GM18505 (cell line): ENCODE measurements at regions not wholly inside any gene's neighbourhood (a gene's known extent, or its start where the extent isn't known, plus 50 kb on each side); places are given as distances from the start of the nearest gene placed in this dataset.

Experiments
- ATAC-seq: cut with Tn5 transposase; IDR thresholded peaks from one replicate; pipeline ENCODE4 v1.9.1; 2021; ENCODE audit not compliant: unreplicated experiment
- POLR2A ChIP-seq: IDR thresholded peaks from 4 replicates; pipeline ENCODE4 v1.6.1; 2011; ENCODE audit warnings: borderline replicate concordance; ENCODE audit not compliant: insufficient read depth, insufficient read length; ENCODE audit errors: extremely low read depth

DNA sequence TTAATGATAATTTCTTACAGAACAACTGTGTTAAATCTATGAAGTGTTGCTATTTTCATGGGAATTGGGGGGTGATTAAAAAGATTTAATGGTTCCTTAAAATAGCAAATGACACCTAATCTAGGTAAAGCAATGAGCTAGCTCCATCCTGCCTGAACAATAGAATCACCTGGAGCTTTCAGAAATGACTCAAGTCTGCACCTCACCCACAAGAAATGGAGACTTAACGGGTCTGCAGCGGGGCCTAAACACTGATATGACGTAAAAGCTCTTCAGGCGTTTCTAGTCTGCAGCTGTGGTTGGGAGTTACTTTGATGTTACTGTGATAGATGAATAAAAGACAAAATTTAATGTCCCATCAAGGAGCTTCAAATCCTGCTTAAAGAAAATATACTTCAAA is 328.2 kb downstream of the RND3 start:
- no peak for ATAC-seq
- TF ChIP-seq POLR2A: no peak

- ATAC-seq: no peak
Measured at GRCh38 chr2:150156876-150157275, 330.6 kb downstream of the RND3 start.

DNA sequence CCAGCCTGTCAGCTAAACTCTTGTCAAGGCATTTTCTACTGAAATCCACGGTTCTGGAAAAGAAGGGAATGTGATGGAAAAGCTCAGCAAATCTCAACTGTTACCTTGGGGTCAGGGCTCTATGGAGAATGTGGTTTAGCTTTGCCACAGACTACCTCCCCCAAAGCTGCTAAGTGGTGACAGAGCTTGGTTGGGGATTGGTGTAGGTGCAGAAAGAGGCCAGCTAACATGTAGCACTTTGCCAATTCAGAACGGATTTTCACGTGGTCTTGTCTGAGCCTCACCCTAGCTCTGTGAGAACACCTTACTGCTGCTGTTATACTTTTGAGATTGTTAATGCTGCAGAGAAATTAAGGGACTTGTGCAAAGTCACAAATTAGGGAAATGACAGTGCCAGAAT is 331.1 kb downstream of the RND3 start:
- ATAC-seq: no peak
- no peak for TF ChIP-seq POLR2A

More at GRCh38 chr2:150156876-150157275, 330.6 kb downstream of the RND3 start:
- TF ChIP-seq POLR2A: no peak

- ATAC-seq: no peak
- TF ChIP-seq POLR2A: no peak
Measured at GRCh38 chr2:150154308-150154797, 333.1 kb downstream of the RND3 start.

- no peak for TF ChIP-seq POLR2A
- ATAC-seq: no peak
Measured at GRCh38 chr2:150153646-150154307, 333.7 kb downstream of the RND3 start.

GRCh38 chr2:150152230-150152629 is 335.2 kb downstream of the RND3 start:
- ATAC-seq: no peak
- TF ChIP-seq POLR2A: no peak

DNA sequence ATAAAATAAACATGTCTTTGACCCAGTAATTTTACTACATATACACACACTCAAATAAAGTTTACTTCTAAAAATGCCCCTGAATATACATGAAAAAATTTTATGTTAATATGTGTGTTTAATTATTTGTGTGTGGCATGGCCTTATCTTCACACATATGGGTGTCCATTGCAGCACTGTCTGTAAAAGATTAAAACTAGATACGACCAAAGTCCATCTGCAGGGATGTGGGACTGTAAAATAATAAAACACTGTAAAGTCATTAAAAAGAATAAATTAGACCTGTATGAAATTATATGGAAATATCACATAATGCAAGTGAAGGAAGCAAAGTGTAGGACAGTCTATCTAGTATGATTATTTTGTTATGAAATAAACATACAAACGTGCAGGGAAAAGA is 337.3 kb downstream of the RND3 start:
- no peak for TF ChIP-seq POLR2A
- no peak for ATAC-seq

GRCh38 chr2:150147889-150148683 is 339.4 kb downstream of the RND3 start:
- no peak for ATAC-seq
- no peak for TF ChIP-seq POLR2A

GRCh38 chr2:150146879-150147278 is 340.6 kb downstream of the RND3 start:
- ATAC-seq: no peak
- TF ChIP-seq POLR2A: no peak

DNA sequence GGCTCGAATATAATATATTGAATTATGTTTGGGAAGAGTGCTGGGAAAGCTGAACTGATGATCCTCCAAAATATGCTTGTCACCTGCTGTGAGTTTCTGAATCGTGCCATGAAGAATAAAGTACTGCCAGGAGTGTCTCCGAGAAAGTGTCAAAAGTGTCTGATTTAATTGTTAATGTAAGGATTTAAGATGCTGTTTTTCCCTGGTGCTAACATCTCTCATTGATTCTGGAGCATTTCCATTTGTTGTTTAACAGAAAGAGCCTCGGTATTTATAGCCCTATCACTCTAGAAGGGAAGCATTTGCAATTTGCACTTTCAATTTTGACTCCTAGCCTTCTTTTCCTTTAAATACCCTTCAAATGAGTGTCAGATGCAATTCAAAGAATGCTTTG is 342.2 kb downstream of the RND3 start:
- no peak for TF ChIP-seq POLR2A
- ATAC-seq: no peak

- ATAC-seq: no peak
Measured at GRCh38 chr2:150144546-150145298, 342.7 kb downstream of the RND3 start.

GRCh38 chr2:150143087-150143536 is 344.4 kb downstream of the RND3 start:
- no peak for TF ChIP-seq POLR2A
- no peak for ATAC-seq

More at GRCh38 chr2:150144546-150145298, 342.7 kb downstream of the RND3 start:
- TF ChIP-seq POLR2A: no peak

- no peak for ATAC-seq
- TF ChIP-seq POLR2A: no peak
Measured at GRCh38 chr2:150142561-150142960, 344.9 kb downstream of the RND3 start.
